Prostate gland (tissue), 2 donors: ENCODE measurements at regions not wholly inside any gene's neighbourhood (a gene's known extent, or its start where the extent isn't known, plus 50 kb on each side); places are given as distances from the start of the nearest gene placed in this dataset.

Experiments
- DNase-seq: peaks from one replicate; pipeline ENCODE4 v3.0.0-alpha.2; 2019; ENCODE audit warnings: low spot score
- H3K27ac ChIP-seq, 2 donors: fragments of 200-600 bp; sonication (generic); 2 replicates each; pipeline ENCODE4 v1.5.1; 2017 to 2019
- H3K27me3 ChIP-seq: fragments of 200-600 bp; sonication (generic); replicated peaks from 2 replicates; pipeline ENCODE4 v1.5.1; 2019; ENCODE audit not compliant: insufficient read depth
- H3K36me3 ChIP-seq, 2 donors: fragments of 200-600 bp; sonication (generic); 1 replicate in 1 of 2; 2 replicates in 1 of 2; pipeline versions ENCODE4 v1.5.1 to v1.8.1; 2017 to 2019
- H3K4me1 ChIP-seq: fragments of 200-600 bp; sonication (generic); replicated peaks from 2 replicates; pipeline ENCODE4 v1.5.1; 2019
- H3K4me3 ChIP-seq, 2 donors: fragments of 200-600 bp; sonication (generic); 2 replicates each; pipeline ENCODE4 v1.5.1; 2017 to 2019
- H3K9me3 ChIP-seq: fragments of 200-600 bp; sonication (generic); 2 replicates; pipeline ENCODE4 v1.5.1; 2017
- POLR2A ChIP-seq: fragments of 450-650 bp; IDR thresholded peaks from one replicate; pipeline ENCODE4 v1.6.1; 2016; ENCODE audit warnings: antibody characterized with exemption, mild to moderate bottlenecking
- POLR2AphosphoS5 ChIP-seq: sonication (generic); formaldehyde crosslinking; IDR thresholded peaks from one replicate; pipeline ENCODE4 v1.6.1; 2017; ENCODE audit warnings: antibody characterized with exemption
- WGBS: methylation state at CpG from one replicate; pipeline ENCODE4 v1.1.5; 2018; 5-methylcytosine and 5-hydroxymethylcytosine counted together
- intact Hi-C: fragments of 100-400 bp; cut with DNase I; formaldehyde crosslinking; loops from one replicate; pipeline ENCODE4 v1.14.2; 2022
- TF ChIP-seq, protein P1 (sequence below), 4 experiments: fragments of 200-600 bp in 2 of 4; fragments of 450-650 bp in 2 of 4; sonication (generic) in 2 of 4; IDR thresholded peaks; 1 replicate in 3 of 4; 2 replicates in 1 of 4; pipeline ENCODE4 v1.5.1; 2016 to 2019; ENCODE audit warnings: antibody characterized with exemption in 4 of 4, mild to moderate bottlenecking in 2 of 4, moderate library complexity in 2 of 4

DNA sequence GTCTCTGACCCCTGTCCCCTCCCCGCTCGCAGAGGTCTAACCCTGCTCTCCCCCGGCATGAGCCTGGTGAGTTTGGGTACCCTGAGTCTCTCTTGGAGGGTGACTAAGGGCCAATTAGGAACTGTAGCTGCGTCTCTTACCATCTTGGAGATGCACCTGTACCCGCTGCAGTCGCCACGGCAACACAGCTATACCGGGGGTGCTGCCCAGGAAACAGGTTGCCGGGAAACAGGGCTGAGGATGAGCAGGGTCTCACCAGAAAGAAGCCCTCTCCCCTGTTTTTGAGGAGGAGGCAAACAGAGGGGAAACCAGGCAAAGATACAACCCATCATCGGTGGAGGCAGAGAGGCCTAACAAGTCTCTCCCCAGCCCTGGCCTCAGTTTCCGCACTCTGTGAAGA lies 140.2 kb downstream of the TMEM132E start:
- H3K4me1 ChIP-seq = no peaks in the 10 kb centered on the region
- H3K36me3 ChIP-seq = no peaks in the 10 kb centered on the region
- DNase-seq = no peak
- H3K9me3 ChIP-seq = no peaks in the 10 kb centered on the region
- TF ChIP-seq POLR2A (no peak), POLR2AphosphoS5 (no peak)
- TF ChIP-seq, protein P1, sequence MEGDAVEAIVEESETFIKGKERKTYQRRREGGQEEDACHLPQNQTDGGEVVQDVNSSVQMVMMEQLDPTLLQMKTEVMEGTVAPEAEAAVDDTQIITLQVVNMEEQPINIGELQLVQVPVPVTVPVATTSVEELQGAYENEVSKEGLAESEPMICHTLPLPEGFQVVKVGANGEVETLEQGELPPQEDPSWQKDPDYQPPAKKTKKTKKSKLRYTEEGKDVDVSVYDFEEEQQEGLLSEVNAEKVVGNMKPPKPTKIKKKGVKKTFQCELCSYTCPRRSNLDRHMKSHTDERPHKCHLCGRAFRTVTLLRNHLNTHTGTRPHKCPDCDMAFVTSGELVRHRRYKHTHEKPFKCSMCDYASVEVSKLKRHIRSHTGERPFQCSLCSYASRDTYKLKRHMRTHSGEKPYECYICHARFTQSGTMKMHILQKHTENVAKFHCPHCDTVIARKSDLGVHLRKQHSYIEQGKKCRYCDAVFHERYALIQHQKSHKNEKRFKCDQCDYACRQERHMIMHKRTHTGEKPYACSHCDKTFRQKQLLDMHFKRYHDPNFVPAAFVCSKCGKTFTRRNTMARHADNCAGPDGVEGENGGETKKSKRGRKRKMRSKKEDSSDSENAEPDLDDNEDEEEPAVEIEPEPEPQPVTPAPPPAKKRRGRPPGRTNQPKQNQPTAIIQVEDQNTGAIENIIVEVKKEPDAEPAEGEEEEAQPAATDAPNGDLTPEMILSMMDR (IDR thresholded peaks at IDR 0.05) = no peak
- H3K27ac ChIP-seq = no peak overlapping the region
- intact Hi-C loops = no loop called here
- no peak overlapping the region for H3K4me3 ChIP-seq
- H3K27me3 ChIP-seq = peaks cover 3% of the 10 kb centered on the region
- 82% methylated on average over 11 of the region's 11 CpGs for WGBS

DNA sequence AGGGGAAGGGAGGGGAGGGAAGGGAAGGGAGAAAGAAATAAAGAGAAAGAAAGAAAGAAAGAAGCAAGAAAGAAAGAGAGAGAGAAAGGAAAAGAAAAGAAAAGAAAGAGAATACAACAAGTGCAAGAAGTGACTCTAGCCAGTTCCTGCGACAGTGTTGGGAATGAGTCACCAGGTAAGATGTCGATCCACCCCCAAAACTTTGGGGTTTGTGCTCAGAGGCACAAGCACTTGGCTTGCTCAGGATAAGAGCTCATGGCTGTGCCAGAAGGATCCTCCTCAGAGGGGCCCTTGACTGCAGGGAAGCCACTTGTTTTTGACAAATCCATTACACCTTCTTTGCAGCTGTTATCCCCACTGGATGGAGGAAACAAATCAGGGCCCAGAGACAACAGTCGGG lies 137.7 kb downstream of the TMEM132E start:
- WGBS = 78% methylated on average over 3 of the region's 3 CpGs
- H3K4me1 ChIP-seq = no peaks in the 10 kb centered on the region
- TF ChIP-seq POLR2A = no peak
- no peak for TF ChIP-seq POLR2AphosphoS5
- TF ChIP-seq, protein P1 (IDR thresholded peaks at IDR 0.05) = no peak
- H3K4me3 ChIP-seq = no peak overlapping the region
- no peaks in the 10 kb centered on the region for H3K36me3 ChIP-seq
- H3K9me3 ChIP-seq = no peaks in the 10 kb centered on the region
- intact Hi-C loops = no loop called here
- H3K27ac ChIP-seq = no peak overlapping the region
- H3K27me3 ChIP-seq = no peaks in the 10 kb centered on the region
- no peak for DNase-seq

DNA sequence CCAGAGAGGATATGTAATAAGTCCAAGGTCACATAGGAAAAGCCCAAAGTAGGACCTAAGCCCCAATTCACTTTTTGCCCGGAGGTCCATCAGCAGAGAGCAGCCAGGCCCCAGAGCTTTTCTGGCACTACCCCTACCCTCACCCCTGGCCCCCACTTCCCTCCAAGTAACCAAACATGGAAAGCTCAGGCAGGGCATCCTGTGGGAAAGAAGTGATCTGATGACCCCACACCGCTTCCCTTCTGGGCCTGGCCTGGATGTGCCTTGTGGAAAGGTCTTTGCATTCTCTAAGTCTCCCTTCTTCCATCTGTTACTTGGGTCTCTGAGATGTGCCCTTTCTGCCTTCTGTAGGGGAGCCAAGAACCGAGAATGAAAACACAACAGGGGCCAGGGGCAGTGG lies 136.9 kb downstream of the TMEM132E start:
- Histone ChIP-seq H3K4me1 (no peaks in the 10 kb centered on the region), H3K27ac (no peak overlapping the region), H3K27me3 (no peaks in the 10 kb centered on the region), H3K36me3 (no peaks in the 10 kb centered on the region), H3K9me3 (no peaks in the 10 kb centered on the region), H3K4me3 (no peak overlapping the region)
- TF ChIP-seq, protein P1 (IDR thresholded peaks at IDR 0.05) = no peak
- no peak for TF ChIP-seq POLR2AphosphoS5
- no peak for DNase-seq
- intact Hi-C loops = no loop called here
- 86% methylated on average over 3 of the region's 3 CpGs for WGBS

DNA sequence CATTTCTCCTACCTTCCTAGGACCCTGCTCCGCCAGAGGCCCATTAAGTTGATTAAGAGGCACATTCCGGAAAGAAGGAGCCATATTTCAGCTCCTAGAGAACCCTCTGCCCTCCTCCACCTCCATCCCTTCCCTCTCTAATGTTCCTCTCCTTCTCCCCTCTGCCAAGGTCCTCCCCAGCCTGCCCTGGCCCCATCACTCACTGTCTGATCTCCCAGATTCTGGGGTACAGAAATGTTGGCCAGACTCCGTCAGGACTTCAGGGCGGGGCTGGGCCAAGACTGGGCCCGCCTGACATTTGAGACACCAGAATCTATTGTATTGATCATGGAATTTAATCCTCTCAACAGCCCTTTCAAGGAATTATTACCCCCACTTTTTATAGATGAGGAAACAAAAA lies 136.1 kb downstream of the TMEM132E start:
- intact Hi-C loops = no loop called here
- no peak overlapping the region for H3K4me3 ChIP-seq
- H3K27me3 ChIP-seq = no peaks in the 10 kb centered on the region
- 66% methylated on average over 5 of the region's 5 CpGs for WGBS
- H3K9me3 ChIP-seq = no peaks in the 10 kb centered on the region
- H3K27ac ChIP-seq = no peak overlapping the region
- no peak for DNase-seq
- H3K4me1 ChIP-seq = no peaks in the 10 kb centered on the region
- no peak for TF ChIP-seq POLR2AphosphoS5
- TF ChIP-seq, protein P1 (IDR thresholded peaks at IDR 0.05) = no peak
- no peak for TF ChIP-seq POLR2A
- no peaks in the 10 kb centered on the region for H3K36me3 ChIP-seq

DNA sequence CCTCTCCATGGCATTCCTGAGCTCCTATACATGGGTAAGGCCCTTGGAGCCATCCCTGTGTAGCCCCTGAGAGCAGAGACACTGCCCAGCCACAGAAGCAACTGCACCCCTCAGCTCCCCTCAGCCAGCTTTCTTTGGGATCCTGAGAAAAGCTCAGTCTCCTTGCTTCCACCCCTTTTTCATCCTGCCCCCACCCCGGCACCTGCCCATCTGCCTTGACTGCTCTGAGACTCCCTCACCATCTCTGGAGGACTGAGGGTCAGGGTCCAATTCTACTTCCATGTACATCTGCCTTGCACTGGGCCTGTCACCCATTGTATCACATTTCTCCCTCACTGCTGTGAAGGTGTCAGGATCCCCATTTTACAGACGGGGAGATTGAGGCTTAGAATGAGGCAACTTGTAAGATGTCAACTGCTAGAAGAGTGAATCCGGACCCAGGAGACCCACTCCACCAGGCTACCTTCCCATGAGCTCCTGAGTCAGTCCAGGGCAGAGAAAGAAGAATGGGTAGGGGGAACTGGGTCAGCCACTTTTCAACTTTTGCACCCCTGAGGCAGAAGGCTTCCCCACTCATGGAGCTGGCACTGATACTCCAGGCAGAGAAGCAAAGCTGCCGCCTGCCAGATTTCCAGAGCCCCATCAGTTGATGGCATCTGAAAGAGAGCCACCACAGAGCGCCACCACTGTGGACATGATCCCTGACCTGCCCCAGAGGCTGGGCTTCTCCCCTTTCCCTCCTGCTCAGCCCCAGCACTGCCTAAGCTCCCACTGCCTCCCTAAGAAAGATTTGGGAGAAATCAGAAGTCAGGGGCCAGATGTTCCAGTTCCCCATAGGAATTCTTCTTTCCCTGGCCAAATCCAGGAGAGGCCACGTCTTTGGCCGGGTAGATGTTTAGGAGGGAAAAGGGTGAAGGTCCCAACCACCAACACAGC lies 135.4 kb downstream of the TMEM132E start:
- intact Hi-C loops = no loop called here
- no peaks in the 10 kb centered on the region for H3K36me3 ChIP-seq
- H3K27ac ChIP-seq = no peak overlapping the region
- TF ChIP-seq POLR2AphosphoS5 (no peak), POLR2A (no peak)
- TF ChIP-seq, protein P1 (IDR thresholded peaks at IDR 0.05) = no peak
- no peaks in the 10 kb centered on the region for H3K27me3 ChIP-seq
- H3K4me3 ChIP-seq = no peak overlapping the region
- WGBS = 81% methylated on average over 7 of the region's 7 CpGs
- H3K4me1 ChIP-seq = no peaks in the 10 kb centered on the region
- DNase-seq = no peak
- no peaks in the 10 kb centered on the region for H3K9me3 ChIP-seq
